IMR-90 (cell line): ENCODE measurements at regions not wholly inside any gene's neighbourhood (a gene's known extent, or its start where the extent isn't known, plus 50 kb on each side); places are given as distances from the start of the nearest gene placed in this dataset.

Source experiments
- ATAC-seq: fragments of 200-7000 bp; cut with Tn5 transposase; 2 replicates; pipeline ENCODE4 v1.9.1; 2020; ENCODE audit warnings: low read depth, mild to moderate bottlenecking, moderate library complexity
- BruUV-seq: library from RNA; stranded (reverse); fragments of 400-500 nt; replicated peaks from 2 replicates; lab custom pipeline; 2021; lab: Mats Ljungman, UMichigan
- CTCF ChIA-PET: fragments of 300-600 bp; formaldehyde crosslinking; extraction: SDS; loops from one replicate; lab custom pipeline; 2021; ENCODE audit warnings: antibody characterized with exemption; lab: Yijun Ruan, JAX
- POLR2A ChIA-PET: fragments of 300-600 bp; sonication (Branson Sonifier 250); formaldehyde crosslinking; loops from one replicate; lab custom pipeline; 2022; ENCODE audit warnings: antibody characterized with exemption; ENCODE audit not compliant: unreplicated experiment; lab: Charles Lee
- DNase-seq: peaks from one replicate; pipeline ENCODE4 v3.0.0; 2013
- H2AFZ ChIP-seq: replicated peaks from 2 replicates; pipeline ENCODE3; 2013; ENCODE audit warnings: low read length, mild to moderate bottlenecking; ENCODE audit not compliant: poor library complexity
- H2AK5ac ChIP-seq: 2 replicates; pipeline ENCODE4 v1.6.1; 2013; ENCODE audit warnings: low read depth, low read length, inconsistent platforms
- H2AK9ac ChIP-seq: replicated peaks from 2 replicates; pipeline ENCODE3; 2013; ENCODE audit warnings: mild to moderate bottlenecking, low read depth, low read length, moderate library complexity; ENCODE audit not compliant: poor library complexity
- H2BK120ac ChIP-seq: 2 replicates; pipeline ENCODE4 v1.6.1; 2013; ENCODE audit warnings: low read depth, low read length, inconsistent platforms
- H2BK15ac ChIP-seq: 3 replicates; pipeline ENCODE4 v1.6.1; 2013; ENCODE audit warnings: low read depth, low read length, inconsistent platforms
- H2BK20ac ChIP-seq: 2 replicates; pipeline ENCODE4 v1.6.1; 2013; ENCODE audit warnings: low read depth, mild to moderate bottlenecking, inconsistent platforms, low read length, moderate library complexity
- H2BK5ac ChIP-seq: 2 replicates; pipeline ENCODE4 v1.6.1; 2013; ENCODE audit warnings: mild to moderate bottlenecking, low read depth, low read length, inconsistent platforms; ENCODE audit not compliant: poor library complexity, severe bottlenecking
- H3K14ac ChIP-seq: replicated peaks from 2 replicates; pipeline ENCODE4 v1.6.1; 2013; ENCODE audit warnings: low read depth, low read length, inconsistent platforms
- H3K18ac ChIP-seq: 2 replicates; pipeline ENCODE4 v1.6.1; 2013; ENCODE audit warnings: low read depth, low read length, control low read depth
- H3K23ac ChIP-seq: 2 replicates; pipeline ENCODE4 v1.6.1; 2013; ENCODE audit warnings: low read depth, low read length, inconsistent platforms
- H3K27ac ChIP-seq: 2 replicates; pipeline ENCODE4 v1.5.1; 2013; ENCODE audit warnings: mild to moderate bottlenecking, control low read depth, low read length; ENCODE audit not compliant: insufficient read depth
- H3K27me3 ChIP-seq: 2 replicates; pipeline ENCODE4 v1.6.1; 2013; ENCODE audit warnings: low read length; ENCODE audit not compliant: control insufficient read depth, insufficient read depth
- H3K36me3 ChIP-seq: 2 replicates; pipeline ENCODE4 v1.6.1; 2013; ENCODE audit warnings: low read length, mixed read lengths; ENCODE audit not compliant: control insufficient read depth, insufficient read depth
- H3K4ac ChIP-seq: 2 replicates; pipeline ENCODE4 v1.6.1; 2013; ENCODE audit warnings: low read depth, low read length, inconsistent platforms
- H3K4me1 ChIP-seq: 2 replicates; pipeline ENCODE4 v1.6.1; 2013; ENCODE audit warnings: low read length, mixed read lengths; ENCODE audit not compliant: control insufficient read depth, insufficient read depth
- H3K4me2 ChIP-seq: 2 replicates; pipeline ENCODE4 v1.6.1; 2013; ENCODE audit warnings: low read depth, mild to moderate bottlenecking, control low read depth, low read length, moderate library complexity
- H3K4me3 ChIP-seq: 2 replicates; pipeline ENCODE4 v1.5.1; 2013; ENCODE audit warnings: low read depth, mild to moderate bottlenecking, control low read depth, low read length, moderate library complexity; ENCODE audit not compliant: insufficient read depth
- H3K56ac ChIP-seq: 2 replicates; pipeline ENCODE4 v1.6.1; 2013; ENCODE audit warnings: low read length, inconsistent platforms; ENCODE audit not compliant: insufficient read depth; ENCODE audit errors: extremely low read depth
- H3K79me1 ChIP-seq, 2 experiments: 2 replicates each; pipeline ENCODE4 v1.6.1; 2013; ENCODE audit warnings: low read length in 2 of 2, inconsistent platforms in 1 of 2, low read depth in 1 of 2
- H3K9ac ChIP-seq: 2 replicates; pipeline ENCODE4 v1.6.1; 2013; ENCODE audit warnings: low read depth, low read length, control low read depth
- H3K9me1 ChIP-seq: 2 replicates; pipeline ENCODE4 v1.6.1; 2013; ENCODE audit warnings: low read length, inconsistent platforms; ENCODE audit not compliant: insufficient read depth
- H3K9me3 ChIP-seq: 2 replicates; pipeline ENCODE4 v1.6.1; 2013; ENCODE audit warnings: low read length; ENCODE audit not compliant: control insufficient read depth, insufficient read depth
- H4K20me1 ChIP-seq: 2 replicates; pipeline ENCODE4 v1.6.1; 2013; ENCODE audit warnings: low read length, inconsistent platforms; ENCODE audit not compliant: insufficient read depth
- H4K5ac ChIP-seq: 2 replicates; pipeline ENCODE4 v1.6.1; 2013; ENCODE audit warnings: mild to moderate bottlenecking, low read depth, low read length, control low read depth
- H4K8ac ChIP-seq, 2 experiments: 2 replicates each; pipeline ENCODE4 v1.6.1; 2013; ENCODE audit warnings: low read depth in 2 of 2, low read length in 2 of 2, control low read depth in 1 of 2, inconsistent platforms in 1 of 2
- H4K91ac ChIP-seq: 2 replicates; pipeline ENCODE4 v1.6.1; 2013; ENCODE audit warnings: low read depth, low read length, inconsistent platforms; ENCODE audit not compliant: insufficient read depth
- BHLHE40 ChIP-seq: fragments of 150-350 bp; IDR thresholded peaks from 2 replicates; pipeline ENCODE4 v1.6.1; 2016; ENCODE audit warnings: mild to moderate bottlenecking, low read depth, low read length
- MAFK ChIP-seq: IDR thresholded peaks from 2 replicates; pipeline ENCODE4 v1.6.1; 2012; ENCODE audit warnings: low read depth, low read length, improper control_type of control experiment
- SMC3 ChIP-seq: fragments of 150-350 bp; IDR thresholded peaks from 2 replicates; pipeline ENCODE4 v1.6.1; 2016; ENCODE audit warnings: low read depth, mild to moderate bottlenecking, antibody characterized with exemption, low read length, moderate library complexity
- WGBS, 2 experiments: methylation state at CpG; one replicate each; pipeline versions ENCODE4 v1.1.5 to v1.1.7; 2013; ENCODE audit warnings: missing lambda C conversion rate in 2 of 2; ENCODE audit not compliant: insufficient read length in 1 of 2; ENCODE audit errors: extremely low coverage in 2 of 2; 5-methylcytosine and 5-hydroxymethylcytosine counted together
- dilution Hi-C: fragments of 300-500 bp; cut with HindIII; formaldehyde crosslinking; loops from one replicate; pipeline ENCODE4 v1.14.3; 2018; ENCODE audit warnings: low sequenced_read_pairs; ENCODE audit not compliant: unreplicated experiment
- in situ Hi-C: fragments of 300-500 bp; cut with MboI; formaldehyde crosslinking; loops from 3 replicates; pipeline ENCODE4 v1.14.3; 2019; ENCODE audit warnings: low sequenced_read_pairs, inconsistent platforms, mixed read lengths
- intact Hi-C: fragments of 100-400 bp; cut with micrococcal nuclease; formaldehyde crosslinking; loops from 2 replicates; pipeline ENCODE4 v1.10.0; 2022
- TF ChIP-seq, protein P1 (sequence below): fragments of 150-350 bp; IDR thresholded peaks from 2 replicates; pipeline ENCODE4 v1.6.1; 2017; ENCODE audit warnings: mild to moderate bottlenecking, antibody characterized with exemption, low read length, low read depth

DNA sequence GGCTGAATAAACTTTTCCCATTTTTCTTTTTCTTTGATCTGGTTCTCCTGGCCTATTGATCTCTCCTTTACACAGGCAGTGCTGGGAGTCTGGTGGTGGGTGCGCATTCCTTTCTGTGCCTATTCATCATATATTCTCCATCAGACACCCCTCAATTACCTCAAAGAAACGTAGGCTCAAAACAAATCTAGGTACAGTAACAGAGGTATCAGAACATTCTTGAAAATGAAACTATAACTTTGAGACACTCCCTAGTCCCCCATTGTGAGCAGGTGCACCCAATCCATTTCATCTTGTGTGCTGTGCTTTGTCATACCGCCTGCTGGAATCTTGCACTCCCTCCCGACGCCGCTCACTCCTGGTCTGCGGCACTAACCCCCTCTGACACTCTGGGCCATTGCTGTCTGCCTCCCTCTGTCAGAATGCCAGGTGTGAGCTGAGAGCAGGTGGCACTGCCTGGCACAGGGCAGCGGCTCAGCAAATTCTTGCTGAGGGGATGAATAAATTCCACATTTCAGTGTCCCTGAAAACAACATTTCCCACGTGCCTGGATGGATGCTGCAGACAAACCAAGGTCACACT is 303.4 kb upstream of the EXOC2 start:
- H3K36me3 ChIP-seq, result no peaks in the 10 kb centered on the region
- H3K4ac ChIP-seq, result no peak overlapping the region
- H3K14ac ChIP-seq, result no peak overlapping the region
- in situ Hi-C loops (no loop called here), intact Hi-C loops (no loop called here), dilution Hi-C loops (no loop called here)
- H4K8ac ChIP-seq, result no peak overlapping the region
- no peak for TF ChIP-seq BHLHE40
- TF ChIP-seq MAFK, result no peak
- TF ChIP-seq, protein P1, sequence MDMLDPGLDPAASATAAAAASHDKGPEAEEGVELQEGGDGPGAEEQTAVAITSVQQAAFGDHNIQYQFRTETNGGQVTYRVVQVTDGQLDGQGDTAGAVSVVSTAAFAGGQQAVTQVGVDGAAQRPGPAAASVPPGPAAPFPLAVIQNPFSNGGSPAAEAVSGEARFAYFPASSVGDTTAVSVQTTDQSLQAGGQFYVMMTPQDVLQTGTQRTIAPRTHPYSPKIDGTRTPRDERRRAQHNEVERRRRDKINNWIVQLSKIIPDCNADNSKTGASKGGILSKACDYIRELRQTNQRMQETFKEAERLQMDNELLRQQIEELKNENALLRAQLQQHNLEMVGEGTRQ, result no peak
- no peak for TF ChIP-seq SMC3
- no peak overlapping the region for H4K91ac ChIP-seq
- H3K18ac ChIP-seq, result no peak overlapping the region
- no peak overlapping the region for H3K23ac ChIP-seq
- DNase-seq (no peak), ATAC-seq (no peak)
- ChIA-PET CTCF (no interaction called here), POLR2A (no interaction called here)
- no peak overlapping the region for H4K5ac ChIP-seq
- no peaks in the 10 kb centered on the region for H3K4me1 ChIP-seq
- no peak overlapping the region for H2AK5ac ChIP-seq
- H3K9me1 ChIP-seq, result no peaks in the 10 kb centered on the region
- no peak overlapping the region for H3K4me2 ChIP-seq
- H3K9ac ChIP-seq, result no peak overlapping the region
- no peaks in the 10 kb centered on the region for H3K79me1 ChIP-seq
- H3K56ac ChIP-seq, result no peak overlapping the region
- H3K9me3 ChIP-seq, result no peaks in the 10 kb centered on the region
- no peak overlapping the region for H2AFZ ChIP-seq
- no peak overlapping the region for H3K27ac ChIP-seq
- no TSS peak for BruUV-seq
- H2BK120ac ChIP-seq, result no peak overlapping the region
- no peak overlapping the region for H3K4me3 ChIP-seq
- H2BK5ac ChIP-seq, result no peak overlapping the region
- peaks cover 33% of the 10 kb centered on the region for H3K27me3 ChIP-seq
- H2BK15ac ChIP-seq, result no peak overlapping the region
- no peak overlapping the region for H2BK20ac ChIP-seq
- 60% methylated on average over 1 of the region's 9 CpGs; no CpG with 5 or more reads in 1 of the 2 experiments for WGBS, 2 experiments
- H4K20me1 ChIP-seq, result no peaks in the 10 kb centered on the region
- H2AK9ac ChIP-seq, result no peak overlapping the region
